GM19043 (cell line): ENCODE measurements at regions not wholly inside any gene's neighbourhood (a gene's known extent, or its start where the extent isn't known, plus 50 kb on each side); places are given as distances from the start of the nearest gene placed in this dataset.

Source experiments
- ATAC-seq: cut with Tn5 transposase; IDR thresholded peaks from one replicate; pipeline ENCODE4 v1.9.1; 2021; ENCODE audit warnings: low read depth; ENCODE audit not compliant: unreplicated experiment

DNA sequence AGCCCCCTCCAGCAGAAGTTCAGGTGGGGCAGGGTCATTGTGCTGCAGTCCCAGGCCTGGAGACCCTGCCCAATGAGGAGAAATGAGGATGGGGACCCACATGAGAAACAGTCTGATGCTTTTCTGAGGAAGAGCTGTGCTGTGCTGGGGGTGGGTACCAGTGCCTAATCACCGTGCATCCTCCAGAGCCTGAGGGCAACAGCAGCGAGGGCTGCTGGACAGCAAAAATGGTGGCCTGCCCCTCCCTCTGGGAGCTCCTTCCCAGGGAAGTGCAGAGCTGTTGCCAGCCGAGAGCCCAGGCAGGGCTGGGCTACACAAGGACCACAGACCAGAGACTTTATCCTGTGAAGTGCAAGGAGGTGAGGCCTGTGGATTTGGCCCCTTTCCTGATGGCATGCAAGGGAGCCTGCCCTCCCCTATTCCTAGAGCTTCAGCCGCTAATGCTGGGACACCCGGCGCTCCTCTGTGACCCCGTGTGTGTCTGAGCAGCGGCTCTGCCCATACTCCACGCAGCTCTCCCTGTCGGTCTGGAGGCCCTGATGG is 134.8 kb downstream of the DSEL start:
- no peak for ATAC-seq

DNA sequence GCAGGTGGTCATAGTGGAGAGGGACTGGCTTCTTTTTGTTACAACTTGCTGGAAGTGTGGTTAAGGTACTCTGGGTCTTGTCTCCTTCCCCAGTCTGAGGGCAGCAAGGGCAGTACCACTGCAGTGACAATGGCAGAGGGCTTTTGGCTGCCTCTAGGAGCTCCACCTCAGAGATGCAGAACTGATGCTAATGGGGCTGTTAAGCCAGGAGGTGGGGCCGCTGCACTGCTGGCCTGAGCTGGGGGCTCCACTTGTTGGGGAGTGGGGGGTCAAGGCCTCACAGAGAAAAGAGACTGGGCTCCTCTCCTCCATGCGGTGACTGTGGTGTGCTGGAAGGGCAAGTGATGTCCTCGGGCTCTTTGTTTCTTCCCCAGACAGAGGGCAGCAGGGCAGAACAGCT is 135.7 kb downstream of the DSEL start:
- no peak for ATAC-seq

DNA sequence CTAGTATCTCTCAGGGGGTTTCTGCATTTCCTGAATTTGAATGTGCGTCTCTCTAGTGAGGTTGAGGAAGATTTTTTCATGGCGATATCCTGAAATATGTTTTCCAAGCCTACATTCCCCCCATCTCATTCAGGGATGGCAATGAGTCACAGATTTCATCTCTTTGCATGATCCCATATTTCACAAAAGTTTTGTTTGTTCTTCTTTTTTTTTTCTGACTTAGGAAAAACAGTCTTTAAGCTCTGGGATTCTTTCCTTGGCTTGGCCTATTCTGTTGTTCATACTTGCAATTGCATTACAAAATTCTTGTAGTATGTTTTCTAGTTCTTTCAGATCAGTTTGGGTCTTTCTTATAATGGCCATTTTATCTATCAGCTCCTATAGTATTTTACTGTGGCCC is 136.5 kb downstream of the DSEL start:
- ATAC-seq: no peak

DNA sequence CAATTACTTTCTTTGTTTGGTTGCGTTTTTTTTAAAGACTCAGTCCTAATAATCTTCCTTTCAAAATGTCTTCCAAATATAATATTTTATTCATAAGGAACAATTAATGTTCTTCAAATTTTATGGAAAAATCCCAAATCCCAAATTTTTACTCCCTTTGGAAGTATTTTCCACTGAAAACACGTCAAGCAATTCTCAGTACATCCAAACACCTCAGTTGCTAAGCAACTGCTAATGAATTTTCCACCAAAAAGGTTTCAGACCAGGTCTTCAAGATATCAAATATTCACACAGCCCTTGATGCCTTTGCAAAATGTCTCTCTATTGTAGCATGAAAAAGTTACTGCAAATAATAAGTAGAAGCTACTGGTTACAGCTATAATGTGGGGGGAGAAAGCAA is 140.1 kb downstream of the DSEL start:
- no peak for ATAC-seq

DNA sequence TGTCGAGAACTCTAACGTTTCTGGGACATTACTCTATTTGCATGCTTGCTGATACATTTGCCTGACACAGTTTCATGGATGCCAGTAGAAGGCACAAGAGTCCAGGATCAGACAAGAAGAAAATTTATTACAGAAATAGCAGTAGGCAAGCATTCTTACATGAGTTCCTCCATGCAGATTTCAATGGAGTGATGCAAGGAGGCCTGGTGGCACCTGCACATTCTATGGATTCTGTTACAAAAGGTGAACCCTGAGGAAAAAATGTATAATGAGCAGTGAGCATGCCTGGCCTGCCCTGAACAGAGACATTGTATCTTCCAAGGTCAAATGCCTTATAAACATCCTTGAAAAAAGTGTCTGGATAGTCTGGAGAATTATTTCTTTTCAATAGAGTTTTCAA is 142.9 kb downstream of the DSEL start:
- ATAC-seq: no peak

DNA sequence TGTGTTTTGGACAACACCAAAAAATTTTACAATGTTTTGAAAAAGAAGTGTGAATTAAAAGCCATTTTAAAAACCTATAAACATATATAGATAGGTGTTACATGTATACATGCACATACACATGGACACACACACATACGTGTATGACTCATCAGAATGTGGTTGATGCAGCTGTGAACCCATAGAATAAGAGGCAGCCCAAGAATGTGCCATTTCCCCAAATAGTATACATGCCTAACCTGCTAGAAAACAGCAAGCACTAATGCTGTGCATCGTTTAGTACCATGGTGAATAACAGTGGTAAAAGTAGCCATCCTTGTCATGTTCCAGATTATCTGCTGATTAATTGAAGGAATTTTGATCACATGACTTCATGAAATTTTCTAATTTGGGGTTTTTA is 149.0 kb downstream of the DSEL start:
- no peak for ATAC-seq

GRCh38 chr18:67363694-67364093 is 152.8 kb downstream of the DSEL start:
- ATAC-seq: no peak

DNA sequence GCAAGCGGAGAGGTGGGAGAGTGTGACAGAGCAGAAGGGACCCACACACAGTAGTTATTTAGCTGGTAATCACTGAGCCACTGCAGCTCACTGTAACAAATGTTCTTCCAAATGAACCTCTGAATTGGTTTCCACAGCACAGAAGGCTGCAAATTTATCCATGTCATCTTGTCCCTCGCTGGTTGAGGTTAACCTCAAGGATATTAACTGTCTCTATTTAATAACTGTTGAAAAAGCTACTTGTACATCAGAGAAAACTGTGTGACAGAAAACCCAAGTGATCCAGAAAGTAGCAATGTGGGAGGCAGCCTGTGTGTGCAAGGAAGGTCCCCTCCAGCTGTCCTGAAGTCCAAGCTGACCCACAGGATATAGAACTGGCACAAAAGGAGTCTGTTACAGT is 153.6 kb downstream of the DSEL start:
- no peak for ATAC-seq

DNA sequence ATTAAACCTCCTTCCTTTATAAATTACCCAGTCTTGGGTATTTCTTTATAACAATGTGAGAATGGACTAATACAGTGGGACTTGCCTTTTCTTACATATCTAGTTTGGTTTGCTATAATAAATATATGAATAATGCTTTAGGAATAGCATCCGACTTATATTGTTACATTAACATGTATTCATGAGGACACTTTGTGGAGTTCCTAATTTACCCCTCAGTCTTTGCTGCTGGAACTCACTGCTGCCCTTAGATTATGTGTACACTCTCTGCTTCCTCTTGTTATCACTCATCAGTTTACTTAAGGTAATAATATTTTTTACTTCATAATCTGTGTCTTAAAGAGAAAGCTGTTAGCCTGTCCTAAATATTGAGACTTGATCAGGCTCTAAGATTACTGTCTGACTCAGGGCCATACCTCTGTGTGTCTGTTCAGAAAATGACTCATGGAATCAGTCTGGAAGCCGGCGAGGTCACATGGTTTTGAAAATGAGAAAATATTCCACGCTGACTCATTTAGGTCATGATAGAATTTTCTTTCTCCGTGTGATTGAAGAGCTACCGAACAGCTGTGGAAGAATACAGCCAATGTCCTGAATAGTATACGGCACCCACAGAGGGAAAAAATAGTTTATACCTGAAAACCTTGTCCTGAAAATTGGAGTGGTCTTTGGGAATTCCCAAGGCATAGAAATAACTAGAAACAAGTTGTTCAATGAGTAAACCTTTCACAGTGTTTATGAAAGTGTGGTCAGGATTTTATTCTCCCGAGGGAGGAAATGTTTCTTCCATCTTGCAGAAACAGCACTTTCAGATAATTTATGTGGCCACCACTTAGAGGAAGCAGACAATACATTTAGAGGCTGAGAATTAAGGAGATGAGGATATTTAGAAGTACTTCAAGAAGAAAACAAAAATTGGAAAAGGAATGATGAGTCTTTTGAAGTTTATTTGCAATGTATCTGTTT is 156.4 kb downstream of the DSEL start:
- peak; percentile 74 for ATAC-seq

- ATAC-seq: no peak
These were observed 157.6 kb downstream of the DSEL start for GRCh38 chr18:67358947-67359346.

DNA sequence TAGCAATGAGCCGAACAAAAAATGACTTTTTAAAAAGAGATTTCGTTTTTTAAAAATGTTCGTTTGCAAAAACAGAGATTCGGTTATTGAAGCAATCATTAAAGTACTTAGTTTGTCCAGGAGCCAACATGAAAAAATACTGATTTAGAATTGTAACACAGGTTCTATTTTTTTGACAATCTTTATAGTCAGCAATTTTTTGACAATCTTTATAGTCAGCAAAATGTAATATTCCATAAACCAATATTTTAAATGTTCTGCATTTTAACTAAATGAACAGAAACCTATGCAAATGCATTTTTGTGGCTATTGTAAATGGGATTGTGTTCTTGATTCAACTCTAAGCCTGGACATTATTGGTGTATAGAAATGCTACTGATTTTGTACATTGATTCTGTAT is 161.8 kb downstream of the DSEL start:
- no peak for ATAC-seq

- ATAC-seq: no peak
These were observed 162.4 kb downstream of the DSEL start for GRCh38 chr18:67354091-67354490.

- ATAC-seq: no peak
These were observed 169.1 kb downstream of the DSEL start for GRCh38 chr18:67347438-67347837.

GRCh38 chr18:67342159-67342558 is 174.4 kb downstream of the DSEL start:
- ATAC-seq: no peak

DNA sequence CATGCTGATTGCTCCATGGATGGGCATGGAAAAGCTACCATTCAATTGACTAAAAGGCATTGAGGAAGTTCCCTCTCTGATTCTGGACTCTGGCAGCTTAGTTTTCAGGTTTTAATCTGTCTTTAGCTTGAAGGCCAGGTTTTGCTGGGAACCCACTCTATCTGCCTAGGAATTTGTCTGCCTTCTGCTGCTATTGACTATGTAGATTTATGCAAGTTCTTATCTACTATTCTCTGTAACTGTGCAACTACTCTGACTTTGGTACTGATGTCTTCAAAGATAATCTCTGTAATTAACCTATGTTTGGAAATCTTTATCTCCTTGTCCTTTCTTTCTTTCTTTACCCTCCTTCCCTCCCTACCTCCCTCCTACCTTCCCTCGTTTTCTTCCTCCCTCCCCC is 178.8 kb downstream of the DSEL start:
- no peak for ATAC-seq

- ATAC-seq: no peak
These were observed 184.7 kb downstream of the DSEL start for GRCh38 chr18:67331857-67332256.

DNA sequence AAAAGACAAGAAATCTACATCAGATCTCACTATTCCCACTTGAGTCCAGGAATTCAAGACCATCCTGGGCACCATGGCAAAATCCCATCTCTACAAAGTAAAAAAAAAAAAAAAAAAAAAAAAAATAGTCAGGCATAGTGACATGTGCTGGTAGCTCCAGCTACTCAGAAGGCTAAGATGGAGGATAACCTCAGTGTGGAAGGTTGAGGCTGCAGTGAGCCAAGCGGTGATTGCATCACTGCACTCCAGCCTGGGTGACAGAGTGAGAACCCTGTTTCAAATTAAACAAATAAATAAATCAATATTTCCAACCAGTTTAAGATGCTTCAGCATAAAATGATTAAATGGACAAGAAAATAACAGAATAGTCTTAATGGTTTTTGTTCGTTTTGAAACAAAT is 197.4 kb downstream of the DSEL start:
- no peak for ATAC-seq

- ATAC-seq: no peak
These were observed 197.9 kb downstream of the DSEL start for GRCh38 chr18:67318651-67319050.

GRCh38 chr18:67310826-67311225 is 205.7 kb downstream of the DSEL start:
- no peak for ATAC-seq

GRCh38 chr18:67308819-67309218 is 207.7 kb downstream of the DSEL start:
- no peak for ATAC-seq

DNA sequence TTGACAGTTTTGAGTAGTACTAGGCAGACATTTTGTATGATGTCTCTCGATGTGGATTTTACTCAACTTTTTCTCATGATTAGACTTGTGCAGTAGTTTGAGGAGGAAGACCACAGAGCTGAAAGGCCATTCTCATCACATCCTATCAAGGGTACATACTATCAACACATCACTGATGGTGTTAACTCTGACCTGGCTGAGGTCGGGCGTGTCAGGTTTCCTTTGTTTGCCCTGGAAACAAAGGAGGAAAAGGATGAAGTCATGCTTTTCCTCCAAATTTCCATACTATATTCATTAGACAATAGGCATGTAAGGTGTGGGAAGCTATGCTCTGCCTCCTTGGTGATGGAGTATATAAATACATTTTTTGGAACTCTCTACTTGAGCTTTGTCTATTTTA is 211.1 kb downstream of the DSEL start:
- ATAC-seq: no peak

GRCh38 chr18:67302043-67302442 is 214.5 kb downstream of the DSEL start:
- no peak for ATAC-seq
